MCF 10A (cell line): ENCODE measurements at regions not wholly inside any gene's neighbourhood (a gene's known extent, or its start where the extent isn't known, plus 50 kb on each side); places are given as distances from the start of the nearest gene placed in this dataset.

Experiments used
- BruUV-seq: library from RNA; stranded (reverse); fragments of 400-500 nt; replicated peaks from 2 replicates; lab custom pipeline; 2021; lab: Mats Ljungman, UMichigan
- CTCF ChIA-PET: fragments of 300-600 bp; sonication (Branson Sonifier 250); formaldehyde crosslinking; extraction: SDS; loops from one replicate; lab custom pipeline; 2021; ENCODE audit warnings: antibody characterized with exemption, inconsistent platforms; lab: Yijun Ruan, JAX
- POLR2A ChIA-PET: fragments of 300-600, 350-650 bp; sonication (Branson Sonifier 250); formaldehyde crosslinking; extraction: SDS; loops from one replicate; lab custom pipeline; 2020; ENCODE audit warnings: antibody characterized with exemption, inconsistent platforms; lab: Yijun Ruan, JAX
- DNase-seq: peaks from one replicate; pipeline ENCODE4 v3.0.0-alpha.2; 2018; ENCODE audit not compliant: unreplicated experiment
- H3K27ac Mint-ChIP-seq: one replicate; pipeline ENCODE4 v1.8.0; 2022; ENCODE audit warnings: mild to moderate bottlenecking, low read depth, mixed read lengths; ENCODE audit not compliant: unreplicated experiment
- H3K27me3 Mint-ChIP-seq: one replicate; pipeline ENCODE4 v1.8.0; 2022; ENCODE audit warnings: mixed read lengths; ENCODE audit not compliant: insufficient read depth, unreplicated experiment
- H3K36me3 Mint-ChIP-seq: one replicate; pipeline ENCODE4 v1.8.0; 2022; ENCODE audit warnings: mild to moderate bottlenecking, moderate library complexity, mixed read lengths; ENCODE audit not compliant: insufficient read depth, unreplicated experiment
- H3K4me1 Mint-ChIP-seq: one replicate; pipeline ENCODE4 v1.8.0; 2022; ENCODE audit warnings: mixed read lengths; ENCODE audit not compliant: insufficient read depth, unreplicated experiment
- H3K4me3 Mint-ChIP-seq: one replicate; pipeline ENCODE4 v1.8.0; 2022; ENCODE audit warnings: mild to moderate bottlenecking, moderate library complexity, mixed read lengths; ENCODE audit not compliant: unreplicated experiment
- H3K9me3 Mint-ChIP-seq: one replicate; pipeline ENCODE4 v1.8.0; 2022; ENCODE audit warnings: mixed read lengths; ENCODE audit not compliant: unreplicated experiment
- CTCF ChIP-seq: fragments of 200-600 bp; IDR thresholded peaks from one replicate; pipeline ENCODE4 v1.8.0; 2022; ENCODE audit warnings: antibody characterized with exemption, mild to moderate bottlenecking; ENCODE audit not compliant: unreplicated experiment
- intact Hi-C: fragments of 100-400 bp; cut with micrococcal nuclease; formaldehyde crosslinking; loops from 2 replicates; pipeline ENCODE4 v1.14.1; 2022

GRCh38 chr4:14025111-14025510 is 397.6 kb upstream of the BOD1L1 start:
- Mint-ChIP-seq H3K27ac (no peak overlapping the region), H3K4me3 (no peak overlapping the region), H3K27me3 (no peaks in the 10 kb centered on the region), H3K4me1 (no peaks in the 10 kb centered on the region), H3K9me3 (no peaks in the 10 kb centered on the region), H3K36me3 (peaks cover 6% of the 10 kb centered on the region)
- no peak for TF ChIP-seq CTCF
- intact Hi-C loops, result no loop called here
- ChIA-PET CTCF (no interaction called here), POLR2A (no interaction called here)
- peak; percentile 4 for DNase-seq
- BruUV-seq, result no TSS peak

- H3K9me3 Mint-ChIP-seq, result no peaks in the 10 kb centered on the region
- ChIA-PET POLR2A (no interaction called here), CTCF (no interaction called here)
- no peak for DNase-seq
- H3K27me3 Mint-ChIP-seq, result no peaks in the 10 kb centered on the region
- H3K4me3 Mint-ChIP-seq, result no peak overlapping the region
- H3K36me3 Mint-ChIP-seq, result peaks cover 6% of the 10 kb centered on the region
- BruUV-seq, result no TSS peak
- intact Hi-C loops, result no loop called here
- no peaks in the 10 kb centered on the region for H3K4me1 Mint-ChIP-seq
- no peak overlapping the region for H3K27ac Mint-ChIP-seq
- no peak for TF ChIP-seq CTCF
These were observed 398.4 kb upstream of the BOD1L1 start for GRCh38 chr4:14025891-14026290.

GRCh38 chr4:14028862-14029261 is 401.3 kb upstream of the BOD1L1 start:
- Mint-ChIP-seq H3K4me3 (no peak overlapping the region), H3K4me1 (no peaks in the 10 kb centered on the region), H3K36me3 (no peaks in the 10 kb centered on the region), H3K27ac (no peak overlapping the region), H3K27me3 (no peaks in the 10 kb centered on the region), H3K9me3 (no peaks in the 10 kb centered on the region)
- no TSS peak for BruUV-seq
- ChIA-PET POLR2A (no interaction called here), CTCF (interaction anchor here (1.2 kb wide), 1 partner anchor 225 kb away, joined by 3 read pairs; no protein-coding TSS in a partner anchor)
- TF ChIP-seq CTCF, result no peak
- intact Hi-C loops, result no loop called here
- DNase-seq, result no peak

- no peaks in the 10 kb centered on the region for H3K4me1 Mint-ChIP-seq
- POLR2A ChIA-PET, result interaction anchor here (1.0 kb wide), 1 partner anchor 18 kb away, joined by 3 read pairs; no protein-coding TSS in a partner anchor
- H3K4me3 Mint-ChIP-seq, result no peak overlapping the region
- no peaks in the 10 kb centered on the region for H3K27me3 Mint-ChIP-seq
- TF ChIP-seq CTCF, result no peak
- CTCF ChIA-PET, result no interaction called here
- no TSS peak for BruUV-seq
- H3K9me3 Mint-ChIP-seq, result no peaks in the 10 kb centered on the region
- H3K27ac Mint-ChIP-seq, result no peak overlapping the region
- intact Hi-C loops, result no loop called here
- DNase-seq, result no peak
- no peaks in the 10 kb centered on the region for H3K36me3 Mint-ChIP-seq
These were observed 407.6 kb upstream of the BOD1L1 start for GRCh38 chr4:14035076-14035475.
